HFF-Myc (cell line): ENCODE measurements at regions not wholly inside any gene's neighbourhood (a gene's known extent, or its start where the extent isn't known, plus 50 kb on each side); places are given as distances from the start of the nearest gene placed in this dataset.

Source experiments
- DNase-seq: peaks from one replicate; pipeline ENCODE4 v3.0.0-alpha.2; 2011; ENCODE audit warnings: low read depth; ENCODE audit errors: extremely low read depth
- H3K4me3 ChIP-seq: replicated peaks from 2 replicates; pipeline ENCODE4 v1.5.1; 2011; ENCODE audit warnings: low read depth, mild to moderate bottlenecking, control low read depth, low read length
- CTCF ChIP-seq: IDR thresholded peaks from 2 replicates; pipeline ENCODE4 v1.5.1; 2012; ENCODE audit warnings: mild to moderate bottlenecking, low read depth, low read length, control low read depth; ENCODE audit errors: missing control alignments

GRCh38 chr3:95215437-95215957 lies 1152.6 kb downstream of the NSUN3 start:
- DNase-seq, result no peak
- H3K4me3 ChIP-seq, result no peak overlapping the region
- TF ChIP-seq CTCF, result no peak

GRCh38 chr3:95217661-95218060 lies 1154.8 kb downstream of the NSUN3 start:
- no peak for TF ChIP-seq CTCF
- DNase-seq, result no peak
- no peak overlapping the region for H3K4me3 ChIP-seq

- no peak overlapping the region for H3K4me3 ChIP-seq
Measured at GRCh38 chr3:95218484-95218883, 1155.6 kb downstream of the NSUN3 start.

GRCh38 chr3:95226437-95226836 lies 1163.6 kb downstream of the NSUN3 start:
- TF ChIP-seq CTCF, result no peak
- H3K4me3 ChIP-seq, result no peak overlapping the region
- DNase-seq, result no peak

More at GRCh38 chr3:95218484-95218883, 1155.6 kb downstream of the NSUN3 start:
- no peak for DNase-seq
- TF ChIP-seq CTCF, result no peak

GRCh38 chr3:95227092-95227491 lies 1164.2 kb downstream of the NSUN3 start:
- H3K4me3 ChIP-seq, result no peak overlapping the region
- TF ChIP-seq CTCF, result no peak
- no peak for DNase-seq

- DNase-seq, result no peak
- no peak for TF ChIP-seq CTCF
- H3K4me3 ChIP-seq, result no peak overlapping the region
Measured at GRCh38 chr3:95228416-95228815, 1165.6 kb downstream of the NSUN3 start.

GRCh38 chr3:95235916-95236315 lies 1173.1 kb downstream of the NSUN3 start:
- DNase-seq, result no peak
- no peak for TF ChIP-seq CTCF
- no peak overlapping the region for H3K4me3 ChIP-seq
